HK-2 (cell line): ENCODE measurements at regions not wholly inside any gene's neighbourhood (a gene's known extent, or its start where the extent isn't known, plus 50 kb on each side); places are given as distances from the start of the nearest gene placed in this dataset.

Source experiments
- DNase-seq: peaks from one replicate; pipeline ENCODE4 v3.0.0-alpha.2; 2018; ENCODE audit not compliant: unreplicated experiment

GRCh38 chr1:193680924-193681316 is 494.5 kb upstream of the B3GALT2 start:
- DNase-seq: no peak

GRCh38 chr1:193680247-193680923 is 494.0 kb upstream of the B3GALT2 start:
- DNase-seq: no peak

GRCh38 chr1:193677874-193678273 is 491.5 kb upstream of the B3GALT2 start:
- no peak for DNase-seq

GRCh38 chr1:193676996-193677549 is 490.7 kb upstream of the B3GALT2 start:
- no peak for DNase-seq

- DNase-seq: no peak
Measured at GRCh38 chr1:193674292-193674944, 488.0 kb upstream of the B3GALT2 start.

- DNase-seq: no peak
Measured at GRCh38 chr1:193666485-193667083, 480.2 kb upstream of the B3GALT2 start.

- no peak for DNase-seq
Measured at GRCh38 chr1:193663965-193664364, 477.6 kb upstream of the B3GALT2 start.

GRCh38 chr1:193662030-193662429 is 475.6 kb upstream of the B3GALT2 start:
- DNase-seq: no peak

- no peak for DNase-seq
Measured at GRCh38 chr1:193661385-193661784, 475.0 kb upstream of the B3GALT2 start.

GRCh38 chr1:193660428-193660827 is 474.0 kb upstream of the B3GALT2 start:
- no peak for DNase-seq

GRCh38 chr1:193658691-193659090 is 472.3 kb upstream of the B3GALT2 start:
- DNase-seq: no peak

GRCh38 chr1:193658081-193658480 is 471.7 kb upstream of the B3GALT2 start:
- DNase-seq: no peak

GRCh38 chr1:193657552-193657951 is 471.1 kb upstream of the B3GALT2 start:
- DNase-seq: no peak

- DNase-seq: no peak
Measured at GRCh38 chr1:193656841-193657240, 470.4 kb upstream of the B3GALT2 start.

GRCh38 chr1:193654951-193655735 is 468.7 kb upstream of the B3GALT2 start:
- no peak for DNase-seq

- DNase-seq: no peak
Measured at GRCh38 chr1:193649587-193649986, 463.2 kb upstream of the B3GALT2 start.

- DNase-seq: no peak
Measured at GRCh38 chr1:193634876-193635275, 448.5 kb upstream of the B3GALT2 start.

GRCh38 chr1:193634470-193634869 is 448.1 kb upstream of the B3GALT2 start:
- no peak for DNase-seq

GRCh38 chr1:193633991-193634390 is 447.6 kb upstream of the B3GALT2 start:
- DNase-seq: no peak

- DNase-seq: no peak
Measured at GRCh38 chr1:193633093-193633492, 446.7 kb upstream of the B3GALT2 start.

GRCh38 chr1:193631306-193631705 is 444.9 kb upstream of the B3GALT2 start:
- DNase-seq: no peak

GRCh38 chr1:193629875-193630274 is 443.5 kb upstream of the B3GALT2 start:
- DNase-seq: no peak
